LNCaP clone FGC (cell line): ENCODE measurements at regions not wholly inside any gene's neighbourhood (a gene's known extent, or its start where the extent isn't known, plus 50 kb on each side); places are given as distances from the start of the nearest gene placed in this dataset.

Source experiments
- DNase-seq: peaks from one replicate; pipeline ENCODE4 v3.0.0-alpha.2; 2011; ENCODE audit warnings: low read depth
- H3K4me3 ChIP-seq: 2 replicates; pipeline ENCODE4 v1.5.1; 2011; ENCODE audit warnings: mild to moderate bottlenecking, low read depth, low read length, control low read depth
- CTCF ChIP-seq: IDR thresholded peaks from 2 replicates; pipeline ENCODE4 v1.5.1; 2012; ENCODE audit warnings: mild to moderate bottlenecking; ENCODE audit not compliant: control insufficient read depth, insufficient read depth; ENCODE audit errors: extremely low read depth

DNA sequence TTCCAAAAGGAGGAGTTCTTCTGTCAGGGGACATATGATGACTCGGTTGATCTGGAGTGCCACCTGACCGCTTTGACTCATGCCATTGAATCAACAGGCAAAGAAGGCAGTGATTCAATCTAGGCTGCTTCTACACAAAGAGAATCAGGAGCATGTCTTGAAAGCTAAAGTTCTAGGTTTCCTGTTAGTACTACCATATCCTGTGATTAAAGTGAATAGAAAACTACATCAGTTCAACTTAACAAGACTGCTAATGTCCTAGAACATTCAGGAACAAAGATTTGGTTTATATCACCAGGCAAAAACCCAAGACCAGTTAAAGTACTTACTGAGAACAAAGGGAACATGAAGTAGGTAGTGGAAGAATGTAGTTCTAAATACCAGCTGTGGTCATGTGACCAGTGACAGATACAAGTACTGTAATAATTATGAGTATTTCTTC, 216.8 kb upstream of the SGK1 start:
- no peak for DNase-seq
- TF ChIP-seq CTCF, result no peak

GRCh38 chr6:134533991-134534390, 216.1 kb upstream of the SGK1 start:
- no peak for TF ChIP-seq CTCF
- H3K4me3 ChIP-seq, result no peak overlapping the region
- peak; percentile 15 for DNase-seq

More for the DNA sequence above, 216.8 kb upstream of the SGK1 start:
- H3K4me3 ChIP-seq, result no peak overlapping the region

- no peak for DNase-seq
- no peak overlapping the region for H3K4me3 ChIP-seq
- TF ChIP-seq CTCF, result no peak
Measured at GRCh38 chr6:134532694-134533624, 215.0 kb upstream of the SGK1 start.

DNA sequence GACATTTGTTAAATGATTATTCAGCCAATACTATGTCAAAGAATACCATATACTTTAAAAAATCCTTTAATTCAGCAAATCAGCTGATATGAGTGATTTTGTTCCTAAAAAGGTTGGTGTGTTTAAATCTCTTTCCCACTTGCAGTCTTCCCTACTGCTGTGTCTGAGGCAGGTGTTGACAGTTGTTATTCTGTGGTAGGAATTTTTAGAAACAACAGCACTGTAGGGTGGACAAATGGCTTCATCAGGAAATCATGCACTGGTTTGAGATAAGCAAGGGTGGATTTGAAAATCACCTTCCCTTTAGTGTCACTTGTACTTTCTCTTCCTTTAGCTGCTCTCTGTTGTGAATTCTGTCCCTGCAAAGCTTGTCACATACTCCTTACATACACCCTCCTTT, 213.7 kb upstream of the SGK1 start:
- DNase-seq, result no peak
- TF ChIP-seq CTCF, result no peak
- no peak overlapping the region for H3K4me3 ChIP-seq

DNA sequence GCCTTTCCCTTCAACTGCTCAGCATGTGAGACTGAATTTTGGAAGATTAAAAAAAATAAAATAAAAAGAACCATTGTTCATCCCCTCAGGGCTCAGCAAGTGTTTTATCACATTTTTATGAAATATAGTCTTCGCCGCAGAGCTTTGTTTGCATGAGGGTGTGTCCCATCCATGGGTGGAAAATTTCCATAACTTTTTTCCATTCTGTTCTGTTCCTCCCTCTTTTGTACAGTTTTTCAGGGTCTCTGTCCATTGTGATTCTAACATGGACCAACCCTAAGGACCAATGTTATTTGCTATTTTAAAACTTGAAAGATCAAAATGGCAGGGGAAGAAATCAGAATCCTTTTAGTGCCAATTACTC, 213.3 kb upstream of the SGK1 start:
- TF ChIP-seq CTCF, result no peak
- no peak overlapping the region for H3K4me3 ChIP-seq
- no peak for DNase-seq

DNA sequence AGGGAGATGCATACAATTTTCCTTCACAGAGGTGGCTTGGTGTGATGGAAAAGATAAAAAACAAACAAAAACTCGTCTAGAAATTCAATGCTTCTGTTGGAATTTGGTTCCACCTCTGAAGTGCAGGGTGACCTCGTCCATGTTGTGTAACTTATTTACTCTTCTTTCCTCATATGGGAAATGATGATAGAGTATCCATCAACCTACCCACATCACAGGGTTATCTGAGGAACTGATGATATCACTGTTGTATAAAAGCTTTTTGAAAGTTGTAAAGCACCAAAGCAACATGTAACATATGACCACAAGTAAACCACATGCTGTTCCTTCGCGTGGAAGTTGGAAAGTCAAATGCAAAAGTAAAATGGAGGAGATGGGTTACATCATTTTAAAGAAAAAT, 212.0 kb upstream of the SGK1 start:
- DNase-seq, result no peak
- no peak for TF ChIP-seq CTCF
- H3K4me3 ChIP-seq, result no peak overlapping the region

DNA sequence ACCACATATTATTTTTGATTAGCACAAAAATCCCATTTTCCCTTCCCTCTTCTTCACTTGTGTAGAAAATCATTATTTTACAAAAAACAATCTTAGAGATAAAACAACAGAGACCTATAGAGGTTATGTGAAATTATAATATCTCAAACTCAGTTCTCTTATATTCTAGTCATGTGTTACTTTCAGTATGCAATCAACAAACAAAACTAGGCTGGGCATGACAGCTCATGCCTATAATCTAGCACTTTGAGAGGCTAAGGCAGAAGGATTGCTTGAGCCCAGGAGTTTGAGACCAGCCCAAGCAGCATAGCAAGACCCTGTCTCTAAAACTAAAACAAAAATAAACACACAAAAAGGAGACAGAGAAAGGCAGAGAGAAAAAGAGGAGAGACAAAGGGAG, 211.4 kb upstream of the SGK1 start:
- TF ChIP-seq CTCF, result no peak
- no peak for DNase-seq
- no peak overlapping the region for H3K4me3 ChIP-seq
